Kidney glomerular epithelial cell (primary cell): ENCODE measurements at regions not wholly inside any gene's neighbourhood (a gene's known extent, or its start where the extent isn't known, plus 50 kb on each side); places are given as distances from the start of the nearest gene placed in this dataset.

Source experiments
- DNase-seq: peaks from one replicate; lab custom pipeline; 2025; lab: John Stamatoyannopoulos, UW

- DNase-seq, result no peak
These were observed 56.7 kb upstream of the ADGRL3 start for GRCh38 chr4:61143461-61143860.

GRCh38 chr4:61149278-61149677 is 50.8 kb upstream of the ADGRL3 start:
- no peak for DNase-seq
